Neural progenitor cell (in vitro differentiated cells): ENCODE measurements at regions not wholly inside any gene's neighbourhood (a gene's known extent, or its start where the extent isn't known, plus 50 kb on each side); places are given as distances from the start of the nearest gene placed in this dataset.

Source experiments
- DNase-seq: peaks from one replicate; pipeline ENCODE4 v3.0.0-alpha.2; 2016; ENCODE audit warnings: low spot score
- H2AFZ ChIP-seq: fragments of 200-600 bp; sonication (generic); replicated peaks from 2 replicates; pipeline ENCODE4 v1.6.1; 2016; ENCODE audit warnings: antibody characterized with exemption
- H3F3A ChIP-seq: fragments of 200-600 bp; sonication (generic); 2 replicates; pipeline ENCODE4 v1.6.1; 2016; ENCODE audit warnings: antibody characterized with exemption, low read depth
- H3K27ac ChIP-seq: fragments of 200-600 bp; sonication (generic); 2 replicates; pipeline ENCODE4 v1.5.1; 2016; ENCODE audit warnings: mild to moderate bottlenecking
- H3K27me3 ChIP-seq: fragments of 200-600 bp; sonication (generic); 2 replicates; pipeline ENCODE4 v1.6.1; 2016; ENCODE audit warnings: mild to moderate bottlenecking, moderate library complexity
- H3K36me3 ChIP-seq: fragments of 200-600 bp; sonication (generic); 2 replicates; pipeline ENCODE4 v1.5.1; 2016
- H3K4me1 ChIP-seq: fragments of 200-600 bp; sonication (generic); 2 replicates; pipeline ENCODE4 v1.6.1; 2016; ENCODE audit warnings: mixed run types
- H3K4me2 ChIP-seq: fragments of 200-600 bp; sonication (generic); 2 replicates; pipeline ENCODE4 v1.6.1; 2016
- H3K4me3 ChIP-seq: fragments of 200-600 bp; sonication (generic); 2 replicates; pipeline ENCODE4 v1.5.1; 2016
- H3K79me2 ChIP-seq: fragments of 200-600 bp; sonication (generic); 2 replicates; pipeline ENCODE4 v1.6.1; 2016; ENCODE audit warnings: low read depth
- H3K9ac ChIP-seq: fragments of 200-600 bp; sonication (generic); 2 replicates; pipeline ENCODE4 v1.6.1; 2016
- H3K9me3 ChIP-seq: fragments of 200-600 bp; sonication (generic); 2 replicates; pipeline ENCODE4 v1.5.1; 2016; ENCODE audit warnings: low read depth
- H4K20me1 ChIP-seq: fragments of 200-600 bp; sonication (generic); 2 replicates; pipeline ENCODE4 v1.6.1; 2016; ENCODE audit warnings: low read depth
- H3K27ac Mint-ChIP-seq: 3 replicates; pipeline ENCODE4 v1.8.0; 2021; ENCODE audit warnings: mixed read lengths
- H3K27me3 Mint-ChIP-seq: 2 replicates; pipeline ENCODE4 v1.8.0; 2022; ENCODE audit warnings: low read depth, mild to moderate bottlenecking, inconsistent platforms, moderate library complexity, mixed read lengths; ENCODE audit not compliant: insufficient read depth
- H3K36me3 Mint-ChIP-seq: 3 replicates; pipeline ENCODE4 v1.8.0; 2021; ENCODE audit warnings: mixed read lengths
- H3K4me1 Mint-ChIP-seq: 3 replicates; pipeline ENCODE4 v1.8.0; 2021; ENCODE audit warnings: mixed read lengths
- H3K4me3 Mint-ChIP-seq: 3 replicates; pipeline ENCODE4 v1.8.0; 2021; ENCODE audit warnings: mild to moderate bottlenecking, moderate library complexity, mixed read lengths
- H3K9me3 Mint-ChIP-seq: 3 replicates; pipeline ENCODE4 v1.8.0; 2020; ENCODE audit warnings: mixed read lengths
- EZH2 ChIP-seq: fragments of 200-600 bp; sonication (generic); IDR thresholded peaks from 2 replicates; pipeline ENCODE4 v1.6.1; 2017; ENCODE audit warnings: antibody characterized with exemption, mild to moderate bottlenecking, moderate library complexity
- EZH2phosphoT487 ChIP-seq: fragments of 200-600 bp; sonication (generic); IDR thresholded peaks from 2 replicates; pipeline ENCODE4 v1.6.1; 2017; ENCODE audit warnings: antibody characterized with exemption
- TF ChIP-seq, protein P1 (sequence below): fragments of 200-600 bp; sonication (generic); IDR thresholded peaks from 2 replicates; pipeline ENCODE4 v1.5.1; 2017; ENCODE audit warnings: antibody characterized with exemption, mild to moderate bottlenecking

DNA sequence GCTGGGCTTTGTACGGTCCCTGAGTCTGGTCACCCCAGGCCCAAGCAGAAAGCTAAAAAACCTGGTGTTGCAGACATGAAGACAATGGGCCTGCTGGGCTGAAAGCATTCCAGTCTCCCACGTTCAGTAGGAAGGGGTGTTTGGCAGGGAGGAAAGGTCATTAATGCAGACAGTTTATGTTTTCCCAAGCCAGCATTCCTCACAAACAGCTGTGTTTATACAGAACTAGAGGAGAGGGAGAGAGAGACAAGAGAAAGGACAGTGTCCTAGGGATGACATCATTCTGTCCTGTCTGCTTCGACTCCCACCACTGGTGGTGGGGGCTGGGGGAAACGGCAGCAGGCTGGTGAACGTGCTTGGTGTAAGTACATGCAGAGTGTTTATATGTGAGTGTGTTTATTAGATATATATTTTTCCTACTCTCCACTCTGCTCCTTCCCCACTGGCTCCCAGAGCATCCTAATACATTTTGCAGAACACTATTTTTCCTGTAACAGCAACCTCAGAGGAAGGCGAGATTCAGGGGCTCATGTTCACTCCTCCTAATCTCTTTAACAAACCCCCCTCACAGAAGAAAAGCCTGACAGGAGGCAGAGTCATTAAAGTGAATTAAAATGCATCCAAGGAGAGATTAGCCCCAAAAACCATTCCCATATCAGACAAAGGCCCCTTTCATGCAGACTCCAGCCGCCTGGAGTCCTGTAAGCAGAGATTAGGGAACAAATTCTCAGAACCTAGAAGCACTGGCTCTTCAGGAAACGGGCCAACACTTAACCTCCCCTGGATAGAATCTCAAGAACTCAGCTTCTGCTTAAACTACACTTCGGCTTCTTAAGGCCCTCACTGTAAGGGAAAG lies 380.4 kb downstream of the TNS1 start:
- Histone ChIP-seq H2AFZ (no peak overlapping the region), H3K27ac (peak overlapping the region; percentile 90), H3K4me3 (peak overlapping the region; percentile 18), H3K9me3 (no peaks in the 10 kb centered on the region), H3K9ac (no peak overlapping the region), H3K79me2 (no peaks in the 10 kb centered on the region), H3K36me3 (no peaks in the 10 kb centered on the region), H4K20me1 (peaks cover 23% of the 10 kb centered on the region), H3F3A (peaks cover 29% of the 10 kb centered on the region), H3K27me3 (peaks cover 18% of the 10 kb centered on the region), H3K4me2 (peak overlapping the region; percentile 63), H3K4me1 (peaks cover 28% of the 10 kb centered on the region)
- H3K4me1 Mint-ChIP-seq: peaks cover 44% of the 10 kb centered on the region
- H3K4me3 Mint-ChIP-seq: peak overlapping the region; percentile 57
- TF ChIP-seq EZH2phosphoT487 (peak; percentile 95), EZH2 (no peak)
- TF ChIP-seq, protein P1, sequence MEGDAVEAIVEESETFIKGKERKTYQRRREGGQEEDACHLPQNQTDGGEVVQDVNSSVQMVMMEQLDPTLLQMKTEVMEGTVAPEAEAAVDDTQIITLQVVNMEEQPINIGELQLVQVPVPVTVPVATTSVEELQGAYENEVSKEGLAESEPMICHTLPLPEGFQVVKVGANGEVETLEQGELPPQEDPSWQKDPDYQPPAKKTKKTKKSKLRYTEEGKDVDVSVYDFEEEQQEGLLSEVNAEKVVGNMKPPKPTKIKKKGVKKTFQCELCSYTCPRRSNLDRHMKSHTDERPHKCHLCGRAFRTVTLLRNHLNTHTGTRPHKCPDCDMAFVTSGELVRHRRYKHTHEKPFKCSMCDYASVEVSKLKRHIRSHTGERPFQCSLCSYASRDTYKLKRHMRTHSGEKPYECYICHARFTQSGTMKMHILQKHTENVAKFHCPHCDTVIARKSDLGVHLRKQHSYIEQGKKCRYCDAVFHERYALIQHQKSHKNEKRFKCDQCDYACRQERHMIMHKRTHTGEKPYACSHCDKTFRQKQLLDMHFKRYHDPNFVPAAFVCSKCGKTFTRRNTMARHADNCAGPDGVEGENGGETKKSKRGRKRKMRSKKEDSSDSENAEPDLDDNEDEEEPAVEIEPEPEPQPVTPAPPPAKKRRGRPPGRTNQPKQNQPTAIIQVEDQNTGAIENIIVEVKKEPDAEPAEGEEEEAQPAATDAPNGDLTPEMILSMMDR: no peak
- peak overlapping the region; percentile 97 for H3K27ac Mint-ChIP-seq
- peaks cover 10% of the 10 kb centered on the region for H3K27me3 Mint-ChIP-seq
- H3K9me3 Mint-ChIP-seq: peaks cover 2% of the 10 kb centered on the region
- DNase-seq: peak; percentile 84
- no peaks in the 10 kb centered on the region for H3K36me3 Mint-ChIP-seq

DNA sequence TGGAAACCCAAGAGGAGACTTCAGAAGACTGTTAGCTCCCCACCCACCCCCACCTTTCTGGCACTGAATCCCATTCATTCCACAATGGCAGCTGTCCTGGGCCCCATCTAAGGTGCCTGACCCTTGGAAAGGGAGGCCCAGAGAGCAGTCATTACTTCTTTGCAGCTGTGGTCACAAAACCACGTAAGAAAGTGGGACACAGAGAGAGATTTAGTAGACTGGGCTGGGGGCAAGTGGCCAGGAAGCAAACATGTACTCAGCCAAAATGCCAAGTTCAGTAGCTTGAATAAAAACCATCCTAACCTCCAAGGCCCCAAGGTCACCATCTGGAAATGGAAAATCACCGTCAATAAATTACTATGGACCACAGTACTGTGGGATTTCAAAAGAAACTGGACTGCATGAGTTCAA lies 381.4 kb downstream of the TNS1 start:
- Histone ChIP-seq H3K27ac (no peak overlapping the region), H3K9ac (no peak overlapping the region), H3K27me3 (peaks cover 18% of the 10 kb centered on the region), H3K36me3 (no peaks in the 10 kb centered on the region), H3K4me2 (peak overlapping the region; percentile 63), H4K20me1 (peaks cover 23% of the 10 kb centered on the region), H2AFZ (no peak overlapping the region), H3K9me3 (no peaks in the 10 kb centered on the region), H3F3A (peaks cover 29% of the 10 kb centered on the region), H3K4me1 (peaks cover 28% of the 10 kb centered on the region), H3K4me3 (no peak overlapping the region), H3K79me2 (no peaks in the 10 kb centered on the region)
- Mint-ChIP-seq H3K4me1 (peaks cover 46% of the 10 kb centered on the region), H3K27ac (no peak overlapping the region), H3K4me3 (no peak overlapping the region), H3K36me3 (no peaks in the 10 kb centered on the region), H3K27me3 (peaks cover 10% of the 10 kb centered on the region), H3K9me3 (peaks cover 2% of the 10 kb centered on the region)
- no peak for DNase-seq
- TF ChIP-seq, protein P1: no peak
- TF ChIP-seq EZH2phosphoT487 (no peak), EZH2 (no peak)

DNA sequence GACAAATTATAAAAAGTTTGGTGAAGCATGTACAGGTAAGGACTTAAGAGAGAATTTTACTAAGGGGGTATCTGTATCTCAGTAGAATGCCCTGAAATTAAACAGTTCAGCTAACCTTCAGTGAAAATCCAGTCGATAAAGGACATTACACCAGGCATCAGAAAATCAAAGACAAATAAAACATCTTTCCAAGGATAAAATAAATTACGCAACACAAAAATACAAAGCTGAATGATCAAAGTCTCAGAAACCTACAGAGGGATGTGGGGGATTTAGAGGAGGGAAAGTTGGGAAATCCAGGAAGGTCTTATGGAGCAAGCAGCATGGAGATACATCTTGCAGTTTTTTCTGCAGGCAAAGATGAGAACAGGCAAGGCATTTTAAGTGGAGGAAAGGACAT lies 384.1 kb downstream of the TNS1 start:
- peaks cover 2% of the 10 kb centered on the region for H3K9me3 Mint-ChIP-seq
- Histone ChIP-seq H3K9ac (no peak overlapping the region), H3K79me2 (no peaks in the 10 kb centered on the region), H4K20me1 (peaks cover 23% of the 10 kb centered on the region), H3K36me3 (no peaks in the 10 kb centered on the region), H3F3A (peaks cover 29% of the 10 kb centered on the region), H2AFZ (no peak overlapping the region), H3K4me3 (no peak overlapping the region), H3K27ac (no peak overlapping the region), H3K4me2 (no peak overlapping the region), H3K27me3 (peaks cover 18% of the 10 kb centered on the region), H3K9me3 (no peaks in the 10 kb centered on the region), H3K4me1 (peaks cover 28% of the 10 kb centered on the region)
- peaks cover 43% of the 10 kb centered on the region for H3K4me1 Mint-ChIP-seq
- no peak for DNase-seq
- H3K27ac Mint-ChIP-seq: no peak overlapping the region
- no peak overlapping the region for H3K4me3 Mint-ChIP-seq
- peaks cover 10% of the 10 kb centered on the region for H3K27me3 Mint-ChIP-seq
- TF ChIP-seq, protein P1: no peak
- no peak for TF ChIP-seq EZH2phosphoT487
- no peak for TF ChIP-seq EZH2
- no peaks in the 10 kb centered on the region for H3K36me3 Mint-ChIP-seq
